Smooth muscle cell (in vitro differentiated cells): ENCODE measurements at regions not wholly inside any gene's neighbourhood (a gene's known extent, or its start where the extent isn't known, plus 50 kb on each side); places are given as distances from the start of the nearest gene placed in this dataset.

ENCODE experiments used
- DNase-seq: peaks from one replicate; lab custom pipeline; 2025; ENCODE audit not compliant: unreplicated experiment; lab: John Stamatoyannopoulos, UW
- H2AFZ ChIP-seq: fragments of 200-600 bp; sonication (generic); 2 replicates; pipeline ENCODE4 v1.6.0; 2016; ENCODE audit warnings: antibody characterized with exemption, low read depth, mild to moderate bottlenecking
- H3F3A ChIP-seq: fragments of 200-600 bp; sonication (generic); 2 replicates; pipeline ENCODE4 v1.6.0; 2017; ENCODE audit warnings: antibody characterized with exemption, low read depth
- H3K27ac ChIP-seq: fragments of 200-600 bp; sonication (generic); 2 replicates; pipeline ENCODE4 v1.5.1; 2016; ENCODE audit warnings: low read depth, mild to moderate bottlenecking
- H3K27me3 ChIP-seq: fragments of 200-600 bp; sonication (generic); 2 replicates; pipeline ENCODE4 v1.6.1; 2016; ENCODE audit warnings: low read depth, mild to moderate bottlenecking
- H3K36me3 ChIP-seq: fragments of 200-600 bp; sonication (generic); 2 replicates; pipeline ENCODE4 v1.5.1; 2016; ENCODE audit warnings: low read depth
- H3K4me1 ChIP-seq: fragments of 200-600 bp; sonication (generic); 2 replicates; pipeline ENCODE4 v1.5.1; 2016; ENCODE audit warnings: low read depth
- H3K4me2 ChIP-seq: fragments of 200-600 bp; sonication (generic); 2 replicates; pipeline ENCODE4 v1.6.0; 2016; ENCODE audit warnings: mild to moderate bottlenecking
- H3K4me3 ChIP-seq: fragments of 200-600 bp; sonication (generic); 2 replicates; pipeline ENCODE4 v1.5.1; 2016; ENCODE audit warnings: mild to moderate bottlenecking
- H3K79me2 ChIP-seq: fragments of 200-600 bp; sonication (generic); 2 replicates; pipeline ENCODE4 v1.6.0; 2016; ENCODE audit warnings: low read depth, mild to moderate bottlenecking
- H3K9ac ChIP-seq: fragments of 200-600 bp; sonication (generic); 2 replicates; pipeline ENCODE4 v1.6.0; 2016; ENCODE audit warnings: low read depth
- H3K9me3 ChIP-seq: fragments of 200-600 bp; sonication (generic); replicated peaks from 2 replicates; pipeline ENCODE4 v1.5.1; 2016; ENCODE audit warnings: low read depth
- H4K20me1 ChIP-seq: fragments of 200-600 bp; sonication (generic); 2 replicates; pipeline ENCODE4 v1.6.0; 2016; ENCODE audit warnings: low read depth
- WGBS: methylation state at CpG from one replicate; pipeline ENCODE4 v1.1.7; 2016; ENCODE audit warnings: low lambda C conversion rate; 5-methylcytosine and 5-hydroxymethylcytosine counted together
- TF ChIP-seq, protein P1 (sequence below): fragments of 200-600 bp; sonication (generic); IDR thresholded peaks from 2 replicates; pipeline ENCODE4 v1.5.1; 2017; ENCODE audit warnings: borderline replicate concordance, mild to moderate bottlenecking, antibody characterized with exemption; ENCODE audit not compliant: insufficient read depth, poor library complexity, severe bottlenecking

GRCh38 chr13:83503424-83503823 is 378.9 kb downstream of the SLITRK1 start:
- Histone ChIP-seq H3K4me1 (no peaks in the 10 kb centered on the region), H3F3A (no peaks in the 10 kb centered on the region), H3K4me2 (no peak overlapping the region), H3K27ac (no peak overlapping the region), H3K27me3 (no peaks in the 10 kb centered on the region), H2AFZ (no peak overlapping the region), H3K9ac (no peak overlapping the region), H3K79me2 (no peaks in the 10 kb centered on the region), H3K36me3 (no peaks in the 10 kb centered on the region), H4K20me1 (no peaks in the 10 kb centered on the region), H3K4me3 (no peak overlapping the region), H3K9me3 (no peaks in the 10 kb centered on the region)
- TF ChIP-seq, protein P1, sequence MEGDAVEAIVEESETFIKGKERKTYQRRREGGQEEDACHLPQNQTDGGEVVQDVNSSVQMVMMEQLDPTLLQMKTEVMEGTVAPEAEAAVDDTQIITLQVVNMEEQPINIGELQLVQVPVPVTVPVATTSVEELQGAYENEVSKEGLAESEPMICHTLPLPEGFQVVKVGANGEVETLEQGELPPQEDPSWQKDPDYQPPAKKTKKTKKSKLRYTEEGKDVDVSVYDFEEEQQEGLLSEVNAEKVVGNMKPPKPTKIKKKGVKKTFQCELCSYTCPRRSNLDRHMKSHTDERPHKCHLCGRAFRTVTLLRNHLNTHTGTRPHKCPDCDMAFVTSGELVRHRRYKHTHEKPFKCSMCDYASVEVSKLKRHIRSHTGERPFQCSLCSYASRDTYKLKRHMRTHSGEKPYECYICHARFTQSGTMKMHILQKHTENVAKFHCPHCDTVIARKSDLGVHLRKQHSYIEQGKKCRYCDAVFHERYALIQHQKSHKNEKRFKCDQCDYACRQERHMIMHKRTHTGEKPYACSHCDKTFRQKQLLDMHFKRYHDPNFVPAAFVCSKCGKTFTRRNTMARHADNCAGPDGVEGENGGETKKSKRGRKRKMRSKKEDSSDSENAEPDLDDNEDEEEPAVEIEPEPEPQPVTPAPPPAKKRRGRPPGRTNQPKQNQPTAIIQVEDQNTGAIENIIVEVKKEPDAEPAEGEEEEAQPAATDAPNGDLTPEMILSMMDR: no peak
- no peak for DNase-seq
- WGBS: 79% methylated on average over 1 of the region's 1 CpG

- H3K79me2 ChIP-seq: no peaks in the 10 kb centered on the region
- H3K4me1 ChIP-seq: no peaks in the 10 kb centered on the region
- no peaks in the 10 kb centered on the region for H3K36me3 ChIP-seq
- DNase-seq: no peak
- no peaks in the 10 kb centered on the region for H3K27me3 ChIP-seq
- no peak overlapping the region for H3K4me3 ChIP-seq
- H2AFZ ChIP-seq: no peak overlapping the region
- no peak overlapping the region for H3K9ac ChIP-seq
- no peaks in the 10 kb centered on the region for H4K20me1 ChIP-seq
- TF ChIP-seq, protein P1: no peak
- H3K9me3 ChIP-seq: no peaks in the 10 kb centered on the region
- H3K4me2 ChIP-seq: no peak overlapping the region
- H3K27ac ChIP-seq: no peak overlapping the region
- H3F3A ChIP-seq: no peaks in the 10 kb centered on the region
These were observed 383.0 kb downstream of the SLITRK1 start for GRCh38 chr13:83499286-83499685.

GRCh38 chr13:83498481-83499190 is 383.6 kb downstream of the SLITRK1 start:
- no peaks in the 10 kb centered on the region for H4K20me1 ChIP-seq
- no peaks in the 10 kb centered on the region for H3K79me2 ChIP-seq
- no peaks in the 10 kb centered on the region for H3K36me3 ChIP-seq
- no peak for DNase-seq
- 36% methylated on average over 2 of the region's 2 CpGs for WGBS
- H3K9ac ChIP-seq: no peak overlapping the region
- H2AFZ ChIP-seq: no peak overlapping the region
- H3F3A ChIP-seq: no peaks in the 10 kb centered on the region
- TF ChIP-seq, protein P1: no peak
- H3K4me2 ChIP-seq: no peak overlapping the region
- H3K4me1 ChIP-seq: no peaks in the 10 kb centered on the region
- H3K27me3 ChIP-seq: no peaks in the 10 kb centered on the region
- H3K27ac ChIP-seq: no peak overlapping the region
- no peaks in the 10 kb centered on the region for H3K9me3 ChIP-seq
- no peak overlapping the region for H3K4me3 ChIP-seq

DNA sequence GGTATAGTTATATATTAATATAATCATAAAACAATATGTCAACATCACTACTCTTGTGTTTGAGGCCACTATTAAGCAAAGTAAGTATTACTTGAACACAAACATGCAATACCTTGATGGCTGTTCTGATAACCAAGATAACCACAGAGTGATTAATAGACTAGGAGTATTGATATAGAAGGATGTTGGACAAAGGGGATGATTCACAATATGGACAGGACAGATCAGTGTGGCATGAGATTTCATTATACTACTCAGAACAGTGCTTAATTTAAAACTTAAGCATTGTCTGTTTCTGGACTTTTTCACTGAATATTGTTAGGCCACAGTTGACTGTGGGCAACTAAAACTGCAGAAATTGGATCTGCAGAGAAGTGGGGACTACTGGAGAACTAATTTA is 384.2 kb downstream of the SLITRK1 start:
- Histone ChIP-seq H3K27ac (no peak overlapping the region), H3K36me3 (no peaks in the 10 kb centered on the region), H2AFZ (no peak overlapping the region), H3K4me1 (no peaks in the 10 kb centered on the region), H3K9ac (no peak overlapping the region), H4K20me1 (no peaks in the 10 kb centered on the region), H3K4me2 (no peak overlapping the region), H3K9me3 (no peaks in the 10 kb centered on the region), H3F3A (no peaks in the 10 kb centered on the region), H3K27me3 (no peaks in the 10 kb centered on the region), H3K79me2 (no peaks in the 10 kb centered on the region), H3K4me3 (no peak overlapping the region)
- DNase-seq: no peak
- TF ChIP-seq, protein P1: no peak
